IPS-NIHi7 (cell line): ENCODE measurements at regions not wholly inside any gene's neighbourhood (a gene's known extent, or its start where the extent isn't known, plus 50 kb on each side); places are given as distances from the start of the nearest gene placed in this dataset.
A peak's percentile ranks its signal among the peaks of the same experiment; 100 is the strongest.
"Not testable (repeated sequence)": the region's sequence is repeated elsewhere in the genome, so short reads cannot be mapped to it uniquely, and the experiment has no call there.

ENCODE experiments used
- DNase-seq: peaks from one replicate; pipeline ENCODE4 v3.0.0; 2012; ENCODE audit warnings: mixed read lengths; ENCODE audit errors: extremely low spot score

- DNase-seq: no peak
Measured at GRCh38 chrX:104513162-104513561, 52.8 kb upstream of the IL1RAPL2 start.

- no peak for DNase-seq
Measured at GRCh38 chrX:104510801-104511200, 55.2 kb upstream of the IL1RAPL2 start.

GRCh38 chrX:104502460-104502859 lies 63.5 kb upstream of the IL1RAPL2 start:
- no peak for DNase-seq

GRCh38 chrX:104488811-104489210 lies 77.2 kb upstream of the IL1RAPL2 start:
- no peak for DNase-seq

DNA sequence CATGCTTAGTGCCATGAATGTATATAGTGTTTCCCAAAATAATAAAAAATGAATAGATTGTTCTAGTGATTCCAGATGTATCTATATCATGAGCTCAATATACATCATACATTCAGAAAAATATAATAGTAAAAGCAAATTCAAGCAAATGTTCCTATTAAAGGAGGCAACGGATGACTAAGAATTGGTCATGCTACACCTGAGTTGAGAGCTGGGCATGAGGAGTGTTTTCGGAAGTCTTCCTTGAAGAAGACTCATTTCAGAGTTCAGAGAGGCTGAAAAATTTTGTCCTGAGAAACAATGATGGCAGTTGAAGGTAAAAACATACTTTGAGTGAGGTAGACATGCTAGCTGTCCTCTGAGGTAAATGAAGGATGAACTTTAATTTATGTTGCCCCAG lies 79.3 kb upstream of the IL1RAPL2 start:
- no peak for DNase-seq

DNA sequence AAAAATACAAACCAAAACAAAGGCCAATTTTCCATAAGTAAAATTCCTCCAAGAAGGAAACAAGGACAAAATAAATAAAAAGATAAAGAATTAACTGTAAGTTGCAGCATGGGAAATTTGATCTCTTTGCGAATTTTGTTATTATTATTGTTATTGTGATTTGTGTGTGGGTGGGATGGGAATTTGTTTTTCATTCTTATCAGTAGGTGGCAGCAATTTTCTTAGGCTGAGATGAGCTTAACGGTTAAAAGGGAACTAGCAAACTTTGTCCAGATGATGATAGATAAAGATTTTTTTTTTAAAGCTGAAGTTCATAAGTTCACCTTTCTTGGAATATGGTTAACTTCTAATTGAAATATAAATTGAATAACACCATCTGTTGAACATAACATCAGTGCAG lies 83.2 kb upstream of the IL1RAPL2 start:
- peak; percentile 21 for DNase-seq

GRCh38 chrX:104469771-104470170 lies 96.2 kb upstream of the IL1RAPL2 start:
- no peak for DNase-seq

DNA sequence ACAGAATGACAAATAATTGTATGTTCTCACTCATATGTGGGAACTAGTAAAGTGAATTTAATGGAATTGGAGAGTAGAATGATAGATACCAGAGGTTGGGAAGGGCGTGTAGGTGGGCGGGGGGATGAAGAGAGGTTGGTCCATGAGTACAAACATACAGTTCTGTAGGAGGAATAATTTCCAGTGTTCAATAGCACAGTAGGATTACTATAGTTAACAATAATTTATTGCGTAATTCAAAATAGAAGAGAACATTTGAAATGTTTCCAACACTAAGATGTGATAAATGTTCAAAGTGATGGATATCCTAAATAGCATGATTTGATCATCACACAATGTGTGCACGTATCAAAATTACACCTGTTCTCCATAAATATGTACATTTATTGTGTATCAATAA lies 106.2 kb upstream of the IL1RAPL2 start:
- DNase-seq: no peak

DNA sequence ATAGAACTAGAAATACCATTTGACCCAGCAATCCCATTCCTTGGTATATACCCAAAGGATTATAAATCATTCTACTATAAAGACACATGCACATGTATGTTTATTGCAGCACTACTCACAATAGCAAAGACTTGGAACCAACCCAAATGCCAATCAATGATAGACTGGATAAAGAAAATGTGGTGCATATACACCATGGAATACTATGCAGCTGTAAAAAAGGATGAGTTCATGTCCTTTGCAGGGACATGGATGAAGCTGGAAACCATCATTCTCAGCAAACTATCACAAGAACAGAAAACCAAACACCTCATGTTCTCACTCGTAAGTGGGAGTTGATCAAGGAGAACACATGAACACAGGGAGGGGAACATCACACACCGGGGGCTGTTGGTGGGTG lies 108.9 kb upstream of the IL1RAPL2 start:
- DNase-seq: not testable (repeated sequence)

DNA sequence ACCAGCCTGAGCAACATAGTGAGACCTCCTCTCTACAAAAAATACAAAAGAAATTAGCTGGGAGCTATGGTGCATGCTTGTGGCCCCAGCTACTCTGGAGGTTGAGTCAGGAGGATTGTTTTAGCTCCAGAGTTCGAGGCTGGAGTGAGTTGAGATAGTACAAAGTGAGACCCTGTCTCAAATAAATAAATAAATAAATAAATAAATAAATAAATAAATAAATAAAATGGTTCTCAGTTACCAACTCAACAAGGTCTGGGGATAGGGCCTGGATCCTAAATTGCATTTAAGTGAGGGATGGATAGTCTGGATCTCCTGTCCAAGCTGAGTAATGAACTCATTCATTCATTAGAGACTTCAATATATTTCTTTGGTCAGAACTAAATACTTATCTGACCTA lies 115.7 kb upstream of the IL1RAPL2 start:
- DNase-seq: no peak

DNA sequence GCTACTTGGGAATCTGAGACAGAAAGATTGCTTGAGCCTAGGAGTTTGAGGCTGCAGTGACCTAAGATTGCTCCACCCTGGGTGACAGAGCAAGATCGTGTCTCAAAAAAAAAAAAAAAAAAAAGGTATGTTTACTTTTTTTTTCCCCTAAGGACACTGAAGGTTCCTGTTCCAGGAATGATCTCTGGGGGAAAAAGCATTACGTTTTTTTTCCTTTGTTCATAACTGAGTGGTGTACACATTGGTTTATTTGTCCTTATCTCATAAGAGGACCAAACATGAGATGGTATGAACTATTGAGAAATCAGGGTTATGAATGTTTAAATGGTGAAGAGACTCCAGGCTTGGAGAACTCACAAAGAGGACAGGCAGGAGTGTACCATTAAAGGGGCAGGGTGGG lies 120.4 kb upstream of the IL1RAPL2 start:
- DNase-seq: no peak

DNA sequence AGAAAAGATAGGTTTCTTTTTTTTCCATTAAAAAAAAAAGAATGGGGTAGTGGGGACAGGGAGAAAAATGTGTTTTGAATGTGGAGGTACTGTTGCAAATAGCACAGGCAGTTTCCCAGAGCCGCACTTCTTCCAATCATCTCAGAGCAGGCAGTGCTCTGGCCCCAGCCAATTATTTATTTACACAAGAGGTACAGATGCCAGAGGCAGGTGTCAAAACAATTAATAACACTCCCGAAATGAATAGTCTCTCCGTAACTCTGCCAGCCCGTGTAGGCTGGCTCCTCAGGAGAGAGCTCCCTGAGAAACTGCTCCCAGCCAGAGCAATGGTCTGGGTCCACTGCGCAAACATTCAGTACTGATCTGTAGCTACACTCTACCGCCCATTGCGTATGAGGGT lies 130.8 kb upstream of the IL1RAPL2 start:
- DNase-seq: no peak

DNA sequence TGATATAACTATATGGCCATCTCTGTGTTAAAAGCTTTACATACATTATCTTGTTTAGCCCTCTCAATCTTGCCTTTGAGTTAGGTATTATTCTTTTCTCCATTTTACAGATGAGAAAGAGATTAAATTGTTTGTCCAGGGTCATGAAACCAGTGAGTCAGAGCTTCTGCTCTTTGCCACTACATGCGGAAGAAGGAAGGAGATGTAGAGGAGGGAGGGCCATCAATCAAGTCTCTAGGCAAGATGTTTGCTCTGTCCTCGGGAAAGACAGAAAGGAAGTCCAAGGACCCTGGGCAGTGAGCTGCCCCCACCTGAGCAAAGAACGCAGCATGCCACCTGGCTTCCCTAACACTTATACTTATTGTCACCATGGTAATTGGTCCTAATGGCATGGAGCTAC lies 133.7 kb upstream of the IL1RAPL2 start:
- DNase-seq: no peak

DNA sequence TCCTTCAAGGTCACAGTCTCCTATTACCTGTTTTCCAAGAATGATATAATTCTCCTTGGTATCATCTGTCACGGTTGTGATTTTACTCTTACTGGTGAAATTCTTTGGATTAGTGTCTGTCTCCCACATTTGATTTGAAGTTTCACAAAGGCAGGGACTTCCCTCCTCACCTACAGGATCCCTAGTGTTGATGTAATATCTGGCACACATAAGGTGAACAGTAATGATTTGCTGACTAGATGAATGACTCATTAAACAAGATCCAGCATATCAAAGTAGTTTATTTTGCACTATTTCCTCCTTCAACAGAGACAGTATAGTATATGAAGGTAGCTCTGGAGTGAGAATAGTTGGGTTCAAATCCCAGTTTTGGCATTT lies 135.3 kb upstream of the IL1RAPL2 start:
- no peak for DNase-seq

- DNase-seq: no peak
Measured at GRCh38 chrX:104430072-104430741, 135.8 kb upstream of the IL1RAPL2 start.

DNA sequence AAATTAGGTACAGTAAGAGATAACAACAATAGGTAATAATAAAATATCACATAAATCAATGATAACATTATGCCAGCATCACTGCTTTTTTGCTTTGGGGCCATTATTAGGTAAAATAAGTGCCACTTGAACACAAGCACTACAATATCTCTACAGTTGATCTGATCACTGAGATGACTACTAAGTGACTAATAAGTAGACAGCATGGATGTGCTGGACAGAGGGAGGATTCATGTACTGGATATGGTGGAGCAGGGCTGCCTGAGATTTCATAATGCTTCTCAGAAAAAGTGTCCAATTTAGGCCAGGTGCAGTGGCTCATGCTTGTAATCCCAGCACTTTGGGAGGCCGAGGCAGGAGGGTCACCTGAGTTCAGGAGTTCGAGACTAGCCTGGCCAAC lies 137.8 kb upstream of the IL1RAPL2 start:
- DNase-seq: no peak

GRCh38 chrX:104427693-104428092 lies 138.3 kb upstream of the IL1RAPL2 start:
- DNase-seq: no peak

GRCh38 chrX:104427073-104427472 lies 138.9 kb upstream of the IL1RAPL2 start:
- DNase-seq: no peak

- DNase-seq: no peak
Measured at GRCh38 chrX:104420907-104421306, 145.1 kb upstream of the IL1RAPL2 start.

GRCh38 chrX:104419926-104420325 lies 146.1 kb upstream of the IL1RAPL2 start:
- DNase-seq: no peak

- DNase-seq: no peak
Measured at GRCh38 chrX:104419211-104419610, 146.8 kb upstream of the IL1RAPL2 start.

GRCh38 chrX:104411800-104412199 lies 154.2 kb upstream of the IL1RAPL2 start:
- DNase-seq: no peak

DNA sequence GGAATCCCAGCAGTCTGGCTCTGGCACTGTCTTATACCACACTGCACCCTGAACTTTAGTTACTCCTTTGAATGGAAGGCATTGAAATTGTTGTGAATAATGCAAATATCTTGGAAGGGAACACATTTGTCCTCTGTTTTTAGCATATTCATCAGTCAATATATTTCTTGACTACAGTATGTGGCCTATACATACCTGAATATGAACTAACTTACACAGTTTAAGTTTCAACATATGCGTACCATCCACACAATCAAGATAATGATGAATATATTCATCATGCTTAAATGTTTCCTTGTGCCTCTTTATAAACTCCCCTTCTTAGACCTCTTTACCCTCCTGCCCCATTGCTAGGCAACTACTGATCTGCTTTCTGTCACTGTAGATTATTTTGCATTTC lies 145.7 kb upstream of the ESX1 start:
- no peak for DNase-seq

GRCh38 chrX:104392350-104392749 lies 137.6 kb upstream of the ESX1 start:
- DNase-seq: no peak
